Loucy (cell line): ENCODE measurements at regions not wholly inside any gene's neighbourhood (a gene's known extent, or its start where the extent isn't known, plus 50 kb on each side); places are given as distances from the start of the nearest gene placed in this dataset.

Experiments
- CTCF ChIP-seq: fragments of 200-600 bp; sonication (generic); conservative IDR thresholded peaks from 2 replicates; pipeline ENCODE4 v1.5.1; 2014; ENCODE audit warnings: mild to moderate bottlenecking, antibody characterized with exemption, low read length
- EZH2phosphoT487 ChIP-seq: fragments of 200-600 bp; IDR thresholded peaks from 2 replicates; pipeline ENCODE4 v1.6.1; 2018; ENCODE audit warnings: antibody characterized with exemption, mild to moderate bottlenecking, moderate library complexity, borderline replicate concordance

GRCh38 chr16:72551649-72552048 is 379.7 kb upstream of the PMFBP1 start:
- TF ChIP-seq CTCF (no peak), EZH2phosphoT487 (no peak)
